Muscle layer of duodenum (tissue), 2 donors: ENCODE measurements at regions not wholly inside any gene's neighbourhood (a gene's known extent, or its start where the extent isn't known, plus 50 kb on each side); places are given as distances from the start of the nearest gene placed in this dataset.
"Not testable (repeated sequence)": the region's sequence is repeated elsewhere in the genome, so short reads cannot be mapped to it uniquely, and the experiment has no call there.

Experiments
- H3K27ac ChIP-seq: one replicate; pipeline ENCODE4 v1.7.0; 2013; ENCODE audit warnings: mild to moderate bottlenecking, low read length
- H3K27me3 ChIP-seq: one replicate; pipeline ENCODE4 v1.7.0; 2013; ENCODE audit warnings: low read depth, mild to moderate bottlenecking, control low read depth, low read length
- H3K36me3 ChIP-seq, 2 donors: one replicate each; pipeline ENCODE4 v1.7.0; 2013; ENCODE audit warnings: low read length in 2 of 2, control low read depth in 1 of 2, mild to moderate bottlenecking in 1 of 2; ENCODE audit not compliant: insufficient read depth in 2 of 2, control insufficient read depth in 1 of 2
- H3K4me1 ChIP-seq, 2 donors: one replicate each; pipeline ENCODE4 v1.7.0; 2013; ENCODE audit warnings: low read length in 2 of 2, mild to moderate bottlenecking in 2 of 2, control low read depth in 1 of 2, moderate library complexity in 1 of 2; ENCODE audit not compliant: insufficient read depth in 2 of 2, control insufficient read depth in 1 of 2
- H3K4me3 ChIP-seq, 2 donors: one replicate each; pipeline ENCODE4 v1.7.0; 2013; ENCODE audit warnings: low read length in 2 of 2, low read depth in 1 of 2, mild to moderate bottlenecking in 1 of 2
- H3K9me3 ChIP-seq, 2 donors: one replicate each; pipeline ENCODE4 v1.7.0; 2013; ENCODE audit warnings: low read length in 2 of 2, control low read depth in 1 of 2, mild to moderate bottlenecking in 1 of 2; ENCODE audit not compliant: control insufficient read depth in 1 of 2
- donor health status: healthy.

GRCh38 chr6:74058606-74059005 is 362.6 kb downstream of the CD109 start:
- Histone ChIP-seq H3K36me3 (no peaks in the 10 kb centered on the region), H3K4me1 (no peaks in the 10 kb centered on the region), H3K9me3 (no peaks in the 10 kb centered on the region), H3K4me3 (no peak overlapping the region), H3K27me3 (no peaks in the 10 kb centered on the region), H3K27ac (no peak overlapping the region)

GRCh38 chr6:74057326-74057725 is 361.3 kb downstream of the CD109 start:
- no peaks in the 10 kb centered on the region for H3K27me3 ChIP-seq
- no peaks in the 10 kb centered on the region for H3K9me3 ChIP-seq
- no peaks in the 10 kb centered on the region for H3K4me1 ChIP-seq
- H3K4me3 ChIP-seq, result no peak overlapping the region
- no peaks in the 10 kb centered on the region for H3K36me3 ChIP-seq
- H3K27ac ChIP-seq, result no peak overlapping the region

- H3K36me3 ChIP-seq, result no peaks in the 10 kb centered on the region
- no peaks in the 10 kb centered on the region for H3K4me1 ChIP-seq
- no peak overlapping the region for H3K4me3 ChIP-seq
- no peak overlapping the region for H3K27ac ChIP-seq
- H3K9me3 ChIP-seq, result no peaks in the 10 kb centered on the region
- H3K27me3 ChIP-seq, result no peaks in the 10 kb centered on the region
Measured at GRCh38 chr6:74054190-74054589, 358.2 kb downstream of the CD109 start.

- Histone ChIP-seq H3K4me3 (no peak overlapping the region), H3K36me3 (no peaks in the 10 kb centered on the region), H3K9me3 (no peaks in the 10 kb centered on the region), H3K27me3 (no peaks in the 10 kb centered on the region), H3K4me1 (no peaks in the 10 kb centered on the region), H3K27ac (no peak overlapping the region)
Measured at GRCh38 chr6:74050921-74051320, 354.9 kb downstream of the CD109 start.

GRCh38 chr6:74048387-74048786 is 352.4 kb downstream of the CD109 start:
- Histone ChIP-seq H3K36me3 (no peaks in the 10 kb centered on the region), H3K4me3 (no peak overlapping the region), H3K27me3 (no peaks in the 10 kb centered on the region), H3K4me1 (no peaks in the 10 kb centered on the region), H3K9me3 (no peaks in the 10 kb centered on the region), H3K27ac (no peak overlapping the region)

- Histone ChIP-seq H3K9me3 (no peaks in the 10 kb centered on the region), H3K27ac (no peak overlapping the region)
Measured at GRCh38 chr6:74044417-74045096, 348.6 kb downstream of the CD109 start.

GRCh38 chr6:74041420-74041819 is 345.4 kb downstream of the CD109 start:
- Histone ChIP-seq H3K4me1 (no peaks in the 10 kb centered on the region), H3K27ac (no peak overlapping the region)

More at GRCh38 chr6:74044417-74045096, 348.6 kb downstream of the CD109 start:
- Histone ChIP-seq H3K36me3 (no peaks in the 10 kb centered on the region), H3K4me3 (no peak overlapping the region), H3K27me3 (no peaks in the 10 kb centered on the region), H3K4me1 (no peaks in the 10 kb centered on the region)

GRCh38 chr6:74018825-74019224 is 322.8 kb downstream of the CD109 start:
- H3K4me1 ChIP-seq, result no peaks in the 10 kb centered on the region
- no peak overlapping the region for H3K4me3 ChIP-seq
- no peak overlapping the region for H3K27ac ChIP-seq
- H3K27me3 ChIP-seq, result no peaks in the 10 kb centered on the region
- H3K9me3 ChIP-seq, result peaks cover 0 to 2% of the 10 kb centered on the region in 2 donors
- no peaks in the 10 kb centered on the region for H3K36me3 ChIP-seq

More at GRCh38 chr6:74041420-74041819, 345.4 kb downstream of the CD109 start:
- Histone ChIP-seq H3K4me3 (no peak overlapping the region), H3K9me3 (peaks cover 0 to 3% of the 10 kb centered on the region in 2 donors), H3K36me3 (no peaks in the 10 kb centered on the region), H3K27me3 (no peaks in the 10 kb centered on the region)

GRCh38 chr6:74015427-74015826 is 319.4 kb downstream of the CD109 start:
- no peaks in the 10 kb centered on the region for H3K4me1 ChIP-seq
- H3K27ac ChIP-seq, result no peak overlapping the region
- H3K27me3 ChIP-seq, result no peaks in the 10 kb centered on the region
- H3K36me3 ChIP-seq, result no peaks in the 10 kb centered on the region
- H3K4me3 ChIP-seq, result no peak overlapping the region
- peaks cover 0 to 4% of the 10 kb centered on the region in 2 donors for H3K9me3 ChIP-seq

- Histone ChIP-seq H3K27ac (no peak overlapping the region), H3K4me3 (no peak overlapping the region), H3K9me3 (no peaks in the 10 kb centered on the region), H3K4me1 (peaks cover 0 to 4% of the 10 kb centered on the region in 2 donors), H3K36me3 (no peaks in the 10 kb centered on the region), H3K27me3 (no peaks in the 10 kb centered on the region)
Measured at GRCh38 chr6:74000666-74001490, 304.9 kb downstream of the CD109 start.

- not testable (repeated sequence) for H3K27me3 ChIP-seq, H3K27ac ChIP-seq, H3K9me3 ChIP-seq, H3K4me1 ChIP-seq, H3K4me3 ChIP-seq, H3K36me3 ChIP-seq
Measured at GRCh38 chr6:73990609-73991238, 294.7 kb downstream of the CD109 start.
